Ishikawa (cell line): ENCODE measurements at regions not wholly inside any gene's neighbourhood (a gene's known extent, or its start where the extent isn't known, plus 50 kb on each side); places are given as distances from the start of the nearest gene placed in this dataset.

ENCODE experiments used
- CEBPB ChIP-seq: IDR thresholded peaks from 2 replicates; pipeline ENCODE4 v1.6.1; 2012
- EP300 ChIP-seq: IDR thresholded peaks from 2 replicates; pipeline ENCODE4 v1.6.1; 2012; ENCODE audit warnings: borderline replicate concordance
- TCF12 ChIP-seq: IDR thresholded peaks from 2 replicates; pipeline ENCODE4 v1.6.1; 2012; ENCODE audit warnings: low read depth
- TEAD4 ChIP-seq: IDR thresholded peaks from 2 replicates; pipeline ENCODE4 v1.6.1; 2012
- YY1 ChIP-seq: IDR thresholded peaks from 2 replicates; pipeline ENCODE4 v1.6.1; 2012; ENCODE audit warnings: low read depth
- TF ChIP-seq, protein P1 (sequence below): IDR thresholded peaks from 2 replicates; pipeline ENCODE4 v1.6.1; 2012; ENCODE audit warnings: low read depth, mild to moderate bottlenecking
- TF ChIP-seq, protein P2 (sequence below): IDR thresholded peaks from 2 replicates; pipeline ENCODE4 v1.6.1; 2012

DNA sequence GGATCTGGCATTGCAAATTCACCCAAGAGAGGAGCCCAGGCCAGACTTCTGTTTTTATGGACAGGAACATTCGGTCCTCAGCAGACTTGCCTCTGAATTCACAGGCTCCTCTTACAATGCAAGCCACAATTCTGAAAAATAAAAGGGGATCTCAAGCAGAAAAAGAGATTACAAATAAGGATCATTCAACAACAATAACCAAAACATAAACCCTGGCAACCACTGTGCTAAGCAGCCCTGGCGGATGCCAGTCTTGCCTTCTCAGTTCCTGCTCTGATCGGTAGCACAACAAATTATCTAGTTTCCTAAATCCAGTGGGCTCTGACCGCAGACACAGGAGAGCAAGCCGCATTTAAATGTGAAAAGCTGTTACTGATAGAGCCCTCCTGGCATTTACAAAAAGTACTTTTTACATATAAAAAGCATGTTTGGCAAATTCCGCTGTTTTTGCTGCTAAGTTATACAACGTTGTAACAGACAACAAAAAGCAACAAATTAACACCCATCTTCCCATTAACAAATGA lies 123.4 kb upstream of the FOXD3 start:
- TF ChIP-seq CEBPB (no peak), TCF12 (no peak), YY1 (no peak), EP300 (no peak), TEAD4 (no peak)
- TF ChIP-seq, protein P1, sequence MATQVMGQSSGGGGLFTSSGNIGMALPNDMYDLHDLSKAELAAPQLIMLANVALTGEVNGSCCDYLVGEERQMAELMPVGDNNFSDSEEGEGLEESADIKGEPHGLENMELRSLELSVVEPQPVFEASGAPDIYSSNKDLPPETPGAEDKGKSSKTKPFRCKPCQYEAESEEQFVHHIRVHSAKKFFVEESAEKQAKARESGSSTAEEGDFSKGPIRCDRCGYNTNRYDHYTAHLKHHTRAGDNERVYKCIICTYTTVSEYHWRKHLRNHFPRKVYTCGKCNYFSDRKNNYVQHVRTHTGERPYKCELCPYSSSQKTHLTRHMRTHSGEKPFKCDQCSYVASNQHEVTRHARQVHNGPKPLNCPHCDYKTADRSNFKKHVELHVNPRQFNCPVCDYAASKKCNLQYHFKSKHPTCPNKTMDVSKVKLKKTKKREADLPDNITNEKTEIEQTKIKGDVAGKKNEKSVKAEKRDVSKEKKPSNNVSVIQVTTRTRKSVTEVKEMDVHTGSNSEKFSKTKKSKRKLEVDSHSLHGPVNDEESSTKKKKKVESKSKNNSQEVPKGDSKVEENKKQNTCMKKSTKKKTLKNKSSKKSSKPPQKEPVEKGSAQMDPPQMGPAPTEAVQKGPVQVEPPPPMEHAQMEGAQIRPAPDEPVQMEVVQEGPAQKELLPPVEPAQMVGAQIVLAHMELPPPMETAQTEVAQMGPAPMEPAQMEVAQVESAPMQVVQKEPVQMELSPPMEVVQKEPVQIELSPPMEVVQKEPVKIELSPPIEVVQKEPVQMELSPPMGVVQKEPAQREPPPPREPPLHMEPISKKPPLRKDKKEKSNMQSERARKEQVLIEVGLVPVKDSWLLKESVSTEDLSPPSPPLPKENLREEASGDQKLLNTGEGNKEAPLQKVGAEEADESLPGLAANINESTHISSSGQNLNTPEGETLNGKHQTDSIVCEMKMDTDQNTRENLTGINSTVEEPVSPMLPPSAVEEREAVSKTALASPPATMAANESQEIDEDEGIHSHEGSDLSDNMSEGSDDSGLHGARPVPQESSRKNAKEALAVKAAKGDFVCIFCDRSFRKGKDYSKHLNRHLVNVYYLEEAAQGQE, result no peak
- TF ChIP-seq, protein P2, sequence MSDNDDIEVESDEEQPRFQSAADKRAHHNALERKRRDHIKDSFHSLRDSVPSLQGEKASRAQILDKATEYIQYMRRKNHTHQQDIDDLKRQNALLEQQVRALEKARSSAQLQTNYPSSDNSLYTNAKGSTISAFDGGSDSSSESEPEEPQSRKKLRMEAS, result no peak
